Uterus (tissue), 3 donors: ENCODE measurements at regions not wholly inside any gene's neighbourhood (a gene's known extent, or its start where the extent isn't known, plus 50 kb on each side); places are given as distances from the start of the nearest gene placed in this dataset.
"Not testable (repeated sequence)": the region's sequence is repeated elsewhere in the genome, so short reads cannot be mapped to it uniquely, and the experiment has no call there.

Source experiments
- DNase-seq, 2 donors: peaks; one replicate each; pipeline ENCODE4 v3.0.0-alpha.2; 2019 to 2020
- H3K27ac ChIP-seq, 2 donors: fragments of 200-600 bp; sonication (generic); 1 replicate in 1 of 2; 2 replicates in 1 of 2; pipeline ENCODE4 v1.5.1; 2016 to 2018
- H3K27me3 ChIP-seq, 2 donors: fragments of 200-600 bp; sonication (generic); one replicate each; pipeline ENCODE4 v1.5.1; 2018 to 2019; ENCODE audit warnings: control low read depth in 1 of 2
- H3K36me3 ChIP-seq, 2 donors: fragments of 200-600 bp; sonication (generic); one replicate each; pipeline ENCODE4 v1.5.1; 2019; ENCODE audit warnings: control low read depth in 1 of 2
- H3K4me1 ChIP-seq, 2 donors: fragments of 200-600 bp; sonication (generic); one replicate each; pipeline ENCODE4 v1.5.1; 2018 to 2019; ENCODE audit warnings: control low read depth in 1 of 2
- H3K4me3 ChIP-seq, 2 donors: fragments of 200-600 bp; sonication (generic); 1 replicate in 1 of 2; 2 replicates in 1 of 2; pipeline ENCODE4 v1.5.1; 2018 to 2019; ENCODE audit warnings: mild to moderate bottlenecking in 1 of 2
- H3K9me3 ChIP-seq, 2 donors: fragments of 200-600 bp; sonication (generic); one replicate each; pipeline ENCODE4 v1.5.1; 2019; ENCODE audit warnings: control low read depth in 1 of 2
- POLR2A ChIP-seq, 2 donors: fragments of 450-650 bp; IDR thresholded peaks; one replicate each; pipeline ENCODE4 v1.6.1; 2016; ENCODE audit warnings: antibody characterized with exemption in 2 of 2, mild to moderate bottlenecking in 1 of 2, moderate library complexity in 1 of 2
- intact Hi-C: fragments of 100-400 bp; cut with DNase I; formaldehyde crosslinking; loops from one replicate; pipeline ENCODE4 v1.15.1; 2023; ENCODE audit warnings: low total_unique reads
- TF ChIP-seq, protein P1 (sequence below), 4 experiments: fragments of 200-600 bp in 2 of 4; fragments of 450-650 bp in 2 of 4; sonication (generic) in 2 of 4; IDR thresholded peaks; one replicate each; pipeline ENCODE4 v1.5.1; 2016 to 2019; ENCODE audit warnings: antibody characterized with exemption in 4 of 4, mild to moderate bottlenecking in 2 of 4, moderate library complexity in 1 of 4
- donor health status: DM: yes; HTN: yes; CAD: no.

DNA sequence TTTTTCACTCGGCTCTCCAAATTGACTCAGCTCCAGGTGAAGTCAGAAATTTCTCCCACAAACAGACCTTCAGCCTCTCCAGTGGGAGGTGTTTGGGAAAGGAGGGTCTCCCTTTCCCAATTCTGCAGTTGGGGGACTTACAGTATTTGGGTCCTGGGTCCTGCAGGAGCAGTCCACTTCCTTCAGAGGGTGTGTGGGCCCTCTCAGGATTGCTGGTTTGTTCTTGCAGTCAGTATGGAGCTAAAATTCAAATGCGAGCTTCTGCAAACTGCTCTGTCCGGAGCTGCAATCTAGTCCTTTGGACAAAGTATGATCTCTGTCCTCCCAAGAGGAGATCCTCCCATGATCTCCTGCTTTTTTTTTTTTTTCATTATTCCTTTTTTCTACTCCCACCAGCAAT lies 87.9 kb upstream of the MSTN start:
- Histone ChIP-seq H3K4me3 (no peak overlapping the region), H3K4me1 (no peaks in the 10 kb centered on the region), H3K27me3 (no peaks in the 10 kb centered on the region), H3K36me3 (no peaks in the 10 kb centered on the region), H3K27ac (no peak overlapping the region), H3K9me3 (no peaks in the 10 kb centered on the region)
- DNase-seq = no peak
- TF ChIP-seq, protein P1, sequence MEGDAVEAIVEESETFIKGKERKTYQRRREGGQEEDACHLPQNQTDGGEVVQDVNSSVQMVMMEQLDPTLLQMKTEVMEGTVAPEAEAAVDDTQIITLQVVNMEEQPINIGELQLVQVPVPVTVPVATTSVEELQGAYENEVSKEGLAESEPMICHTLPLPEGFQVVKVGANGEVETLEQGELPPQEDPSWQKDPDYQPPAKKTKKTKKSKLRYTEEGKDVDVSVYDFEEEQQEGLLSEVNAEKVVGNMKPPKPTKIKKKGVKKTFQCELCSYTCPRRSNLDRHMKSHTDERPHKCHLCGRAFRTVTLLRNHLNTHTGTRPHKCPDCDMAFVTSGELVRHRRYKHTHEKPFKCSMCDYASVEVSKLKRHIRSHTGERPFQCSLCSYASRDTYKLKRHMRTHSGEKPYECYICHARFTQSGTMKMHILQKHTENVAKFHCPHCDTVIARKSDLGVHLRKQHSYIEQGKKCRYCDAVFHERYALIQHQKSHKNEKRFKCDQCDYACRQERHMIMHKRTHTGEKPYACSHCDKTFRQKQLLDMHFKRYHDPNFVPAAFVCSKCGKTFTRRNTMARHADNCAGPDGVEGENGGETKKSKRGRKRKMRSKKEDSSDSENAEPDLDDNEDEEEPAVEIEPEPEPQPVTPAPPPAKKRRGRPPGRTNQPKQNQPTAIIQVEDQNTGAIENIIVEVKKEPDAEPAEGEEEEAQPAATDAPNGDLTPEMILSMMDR (IDR thresholded peaks at IDR 0.05) = no peak
- TF ChIP-seq POLR2A (IDR thresholded peaks at IDR 0.05) = no peak
- intact Hi-C loops = no loop called here

DNA sequence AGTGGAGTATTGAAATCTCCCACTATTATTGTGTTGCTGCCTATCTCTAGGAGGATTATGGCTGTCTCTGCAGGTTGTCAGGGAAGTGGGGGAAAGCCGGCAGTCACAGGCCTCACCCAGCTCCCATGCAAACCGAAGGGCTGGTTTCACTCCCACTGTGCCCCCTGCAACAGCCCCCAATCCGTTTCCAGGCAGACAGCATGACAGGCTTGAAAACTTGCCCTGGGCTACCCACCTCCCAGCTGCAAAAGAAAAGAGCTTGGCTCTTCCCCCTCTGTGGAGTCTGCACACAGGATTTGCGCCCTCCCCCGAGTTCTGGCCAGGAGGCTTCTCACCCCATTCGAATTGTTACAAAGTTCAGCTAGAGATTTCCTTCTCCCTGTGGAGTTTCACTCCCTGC lies 87.4 kb upstream of the MSTN start:
- TF ChIP-seq, protein P1 (IDR thresholded peaks at IDR 0.05) = no peak
- no peak for TF ChIP-seq POLR2A (IDR thresholded peaks at IDR 0.05)
- intact Hi-C loops = no loop called here
- no peak overlapping the region for H3K27ac ChIP-seq
- no peaks in the 10 kb centered on the region for H3K27me3 ChIP-seq
- no peak overlapping the region for H3K4me3 ChIP-seq
- no peak for DNase-seq
- H3K36me3 ChIP-seq = no peaks in the 10 kb centered on the region
- no peaks in the 10 kb centered on the region for H3K4me1 ChIP-seq
- no peaks in the 10 kb centered on the region for H3K9me3 ChIP-seq

DNA sequence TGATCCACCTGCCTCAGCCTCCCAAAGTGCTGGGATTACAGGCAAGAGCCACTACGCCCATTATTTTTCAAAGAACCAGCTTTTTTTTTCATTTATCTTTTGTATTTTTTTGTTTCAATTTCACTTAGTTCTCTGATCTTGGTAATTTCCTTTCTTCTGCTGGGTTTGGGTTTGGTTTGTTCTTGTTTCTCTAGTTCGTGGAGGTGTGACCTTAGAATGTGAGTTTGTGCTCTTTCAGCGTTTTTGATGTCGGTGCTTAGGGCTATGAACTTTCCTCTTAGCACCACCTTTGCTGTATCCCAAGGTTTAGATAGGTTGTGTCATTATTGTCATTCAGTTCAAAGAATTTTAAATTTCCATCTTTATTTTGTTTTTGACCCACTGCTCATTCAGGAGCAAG lies 86.7 kb upstream of the MSTN start:
- TF ChIP-seq POLR2A (IDR thresholded peaks at IDR 0.05) = no peak
- TF ChIP-seq, protein P1 (IDR thresholded peaks at IDR 0.05) = no peak
- Histone ChIP-seq H3K9me3 (no peaks in the 10 kb centered on the region), H3K36me3 (no peaks in the 10 kb centered on the region), H3K27ac (no peak overlapping the region), H3K27me3 (no peaks in the 10 kb centered on the region), H3K4me1 (no peaks in the 10 kb centered on the region), H3K4me3 (no peak overlapping the region)
- DNase-seq = no peak
- intact Hi-C loops = no loop called here

DNA sequence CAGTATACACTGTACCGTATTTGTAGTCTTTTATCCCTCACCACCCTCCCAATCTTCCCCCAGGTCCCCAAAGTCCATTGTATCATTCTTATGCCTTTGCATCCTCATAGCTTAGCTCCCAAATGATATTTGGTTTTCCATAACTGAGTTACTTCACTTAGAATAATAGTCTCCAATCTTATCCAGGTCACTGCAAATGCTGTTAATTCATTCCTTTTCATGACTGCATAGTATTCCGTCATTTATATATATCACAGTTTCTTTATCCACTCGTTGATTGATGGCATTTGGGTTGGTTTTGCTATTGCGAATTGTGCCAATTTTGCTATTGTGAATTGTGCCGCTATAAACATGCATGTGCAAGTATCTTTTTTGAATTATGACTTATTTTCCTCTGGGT lies 83.6 kb upstream of the MSTN start:
- H3K27me3 ChIP-seq, intact Hi-C loops, H3K4me3 ChIP-seq, H3K36me3 ChIP-seq, DNase-seq, H3K9me3 ChIP-seq, H3K27ac ChIP-seq, H3K4me1 ChIP-seq: not testable (repeated sequence)

DNA sequence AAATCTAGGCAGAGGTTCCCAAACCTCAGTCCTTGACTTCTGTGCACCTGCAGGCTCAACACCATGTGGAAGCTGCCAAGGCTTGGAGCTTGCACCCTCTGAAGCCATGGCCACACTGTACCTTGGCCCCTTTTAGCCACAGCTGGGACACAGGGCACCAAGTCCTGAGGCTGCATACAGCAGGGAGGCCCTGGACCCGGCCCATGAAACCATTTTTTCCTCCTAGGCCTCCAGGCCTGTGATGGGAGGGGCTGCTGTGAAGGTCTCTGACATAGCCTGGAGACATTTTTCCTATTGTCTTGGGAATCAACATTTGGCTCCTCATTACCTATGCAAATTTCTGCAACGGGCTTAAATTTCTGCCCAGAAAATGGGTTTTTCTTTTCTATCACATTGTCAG lies 77.9 kb upstream of the MSTN start:
- H3K27me3 ChIP-seq, H3K36me3 ChIP-seq, H3K27ac ChIP-seq, H3K4me1 ChIP-seq, DNase-seq, H3K9me3 ChIP-seq, H3K4me3 ChIP-seq, intact Hi-C loops: not testable (repeated sequence)

DNA sequence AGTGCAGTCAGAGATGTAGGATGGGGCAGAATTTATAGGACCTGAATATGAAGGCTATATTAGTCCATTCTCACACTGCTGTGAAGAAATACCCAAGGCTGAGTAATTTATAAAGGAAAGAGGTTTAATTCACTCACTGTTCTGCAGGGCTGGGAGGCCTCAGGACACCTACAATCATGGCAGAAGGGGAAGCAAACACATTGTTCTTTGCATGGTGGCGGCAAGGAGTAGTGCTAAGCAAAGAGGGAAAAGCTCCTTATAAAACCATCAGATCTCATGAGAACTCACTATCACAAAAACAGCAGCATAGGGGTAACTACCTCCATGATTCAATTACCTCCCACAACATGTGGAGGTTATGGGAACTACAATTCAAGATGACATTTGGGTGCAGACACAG lies 76.8 kb upstream of the MSTN start:
- Histone ChIP-seq H3K27me3 (no peaks in the 10 kb centered on the region), H3K36me3 (no peaks in the 10 kb centered on the region), H3K27ac (no peak overlapping the region), H3K4me3 (no peak overlapping the region), H3K4me1 (no peaks in the 10 kb centered on the region), H3K9me3 (no peaks in the 10 kb centered on the region)
- intact Hi-C loops = no loop called here
- TF ChIP-seq POLR2A (IDR thresholded peaks at IDR 0.05) = no peak
- TF ChIP-seq, protein P1 (IDR thresholded peaks at IDR 0.05) = no peak
- DNase-seq = no peak
